NCI-H146 (cell line): ENCODE measurements at regions not wholly inside any gene's neighbourhood (a gene's known extent, or its start where the extent isn't known, plus 50 kb on each side); places are given as distances from the start of the nearest gene placed in this dataset.
"Not testable (repeated sequence)": the region's sequence is repeated elsewhere in the genome, so short reads cannot be mapped to it uniquely, and the experiment has no call there.

ENCODE experiments used
- DNase-seq: peaks from one replicate; lab custom pipeline; 2025; lab: John Stamatoyannopoulos, UW

GRCh38 chr12:94862421-94862820 lies 141.1 kb downstream of the NDUFA12 start:
- no peak for DNase-seq

GRCh38 chr12:94856324-94856723 lies 147.2 kb downstream of the NDUFA12 start:
- no peak for DNase-seq

DNA sequence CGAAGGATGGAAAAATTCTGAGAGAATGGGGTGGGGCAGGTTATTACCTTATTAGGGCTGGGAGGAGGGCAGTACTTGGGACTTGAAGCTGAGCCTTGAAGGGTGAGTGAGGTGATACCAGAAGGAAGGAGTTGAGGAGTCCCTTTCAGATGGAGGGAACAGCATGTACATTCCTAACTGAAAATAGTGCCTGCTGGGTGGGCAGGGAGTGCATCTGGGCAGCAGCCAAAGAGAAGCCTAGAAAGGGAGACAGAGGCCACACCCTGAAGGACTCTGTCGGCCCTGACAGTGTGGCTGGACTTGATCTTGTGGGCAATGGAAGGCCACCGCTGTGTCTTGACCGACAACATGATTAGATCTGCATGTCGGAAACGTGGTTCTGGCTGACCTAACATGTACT lies 147.6 kb downstream of the NDUFA12 start:
- DNase-seq = no peak

GRCh38 chr12:94851396-94852028 lies 152.0 kb downstream of the NDUFA12 start:
- no peak for DNase-seq

DNA sequence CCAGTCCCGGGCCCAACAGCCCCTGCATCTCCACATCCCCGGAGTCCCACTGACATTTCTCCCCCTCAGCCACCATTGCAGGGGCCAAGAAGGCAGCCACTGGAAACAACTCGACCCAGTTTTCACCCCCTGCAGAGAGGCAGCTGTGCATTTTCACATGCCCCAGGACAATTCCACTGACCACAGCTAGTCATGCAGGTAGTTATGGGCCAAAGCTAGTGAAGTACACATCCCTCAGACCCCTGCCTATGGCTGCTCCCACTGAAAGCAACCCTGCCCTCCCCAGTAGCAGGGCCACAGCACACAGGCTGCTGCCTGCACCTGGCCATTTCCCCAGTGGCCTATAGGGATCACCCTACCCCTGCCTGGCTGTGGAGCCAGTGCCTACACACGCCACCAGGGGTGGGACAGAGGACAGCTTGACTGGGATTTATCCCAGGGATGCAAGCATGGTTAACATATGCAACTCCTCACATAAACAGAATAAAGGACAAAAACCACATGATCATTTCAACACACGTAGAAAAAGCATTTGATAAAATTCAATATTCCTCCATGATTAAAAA lies 154.0 kb downstream of the NDUFA12 start:
- no peak for DNase-seq

DNA sequence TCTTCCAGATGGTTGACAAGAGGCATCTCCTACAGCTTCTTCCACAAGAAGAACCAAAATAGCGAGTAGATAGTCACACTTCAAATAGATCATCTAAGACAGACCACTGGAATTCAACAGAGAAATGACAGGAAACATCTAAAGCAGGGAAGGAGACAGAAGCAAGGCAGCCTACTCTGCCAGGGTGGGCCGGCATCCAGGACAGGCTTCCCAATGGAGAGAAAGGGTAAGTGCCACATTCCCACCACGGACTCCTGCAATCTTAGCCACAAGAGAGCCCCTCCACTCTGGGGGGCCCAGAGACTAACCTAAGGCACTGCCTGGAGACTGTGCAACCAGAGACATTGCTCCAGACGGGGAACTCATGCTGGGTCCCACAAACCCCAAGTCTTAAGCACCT lies 154.5 kb downstream of the NDUFA12 start:
- DNase-seq = no peak

DNA sequence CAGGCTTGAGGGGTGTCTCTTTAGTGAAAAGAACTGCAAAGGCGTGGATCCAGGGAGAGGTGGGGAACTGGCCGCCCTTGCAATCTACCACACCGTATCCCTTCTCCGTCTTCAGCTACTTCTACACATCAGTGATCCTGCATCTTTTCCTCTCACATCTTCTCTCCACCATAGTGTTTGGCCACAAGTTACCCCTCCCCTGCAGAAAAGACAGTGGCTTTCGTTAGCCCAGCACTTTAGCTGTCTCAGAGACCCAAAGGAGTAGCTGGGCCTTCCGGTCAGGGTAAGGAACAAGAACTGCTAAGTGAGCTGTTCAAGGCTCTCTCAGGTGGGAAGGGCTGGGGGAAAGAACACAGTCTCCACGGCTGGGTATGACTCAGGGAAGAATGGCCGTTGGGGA lies 158.4 kb downstream of the NDUFA12 start:
- DNase-seq = no peak

GRCh38 chr12:94844452-94844851 lies 159.0 kb downstream of the NDUFA12 start:
- DNase-seq = no peak

DNA sequence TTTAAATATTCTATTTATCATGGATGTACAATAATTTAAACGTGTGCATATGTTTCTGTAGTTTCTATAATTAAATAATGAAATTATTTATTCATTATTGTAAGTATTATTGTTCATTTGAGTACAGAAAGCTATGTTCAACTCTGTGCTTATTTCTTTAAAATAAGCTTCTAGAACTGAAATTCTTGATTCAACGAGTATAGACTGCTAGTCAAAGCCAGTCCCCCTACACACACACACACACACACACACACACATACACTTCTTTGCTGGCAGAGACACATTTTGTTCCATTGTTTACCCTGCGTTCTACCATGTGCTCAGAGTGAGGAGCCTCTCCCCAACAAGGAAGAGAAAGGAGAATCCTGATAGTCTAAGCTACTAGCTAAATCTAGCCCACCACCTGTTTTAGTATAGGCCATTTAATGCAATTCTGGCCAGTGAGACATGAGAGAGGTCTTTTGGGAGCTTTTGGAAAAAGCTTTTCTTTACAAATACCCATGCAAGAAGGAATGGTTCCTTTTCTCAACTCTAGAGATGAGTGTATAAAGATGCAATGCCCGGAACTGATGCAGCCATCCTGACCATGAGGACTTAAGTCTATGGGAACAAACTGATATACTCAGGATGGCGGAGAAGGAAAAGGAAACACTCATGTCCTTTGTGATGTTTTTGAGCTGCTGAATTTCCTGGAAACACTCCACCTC lies 161.4 kb downstream of the NDUFA12 start:
- DNase-seq = no peak

- DNase-seq = no peak
These were observed 162.3 kb downstream of the NDUFA12 start for GRCh38 chr12:94841177-94841576.

- DNase-seq = no peak
These were observed 164.2 kb downstream of the NDUFA12 start for GRCh38 chr12:94839347-94839746.

DNA sequence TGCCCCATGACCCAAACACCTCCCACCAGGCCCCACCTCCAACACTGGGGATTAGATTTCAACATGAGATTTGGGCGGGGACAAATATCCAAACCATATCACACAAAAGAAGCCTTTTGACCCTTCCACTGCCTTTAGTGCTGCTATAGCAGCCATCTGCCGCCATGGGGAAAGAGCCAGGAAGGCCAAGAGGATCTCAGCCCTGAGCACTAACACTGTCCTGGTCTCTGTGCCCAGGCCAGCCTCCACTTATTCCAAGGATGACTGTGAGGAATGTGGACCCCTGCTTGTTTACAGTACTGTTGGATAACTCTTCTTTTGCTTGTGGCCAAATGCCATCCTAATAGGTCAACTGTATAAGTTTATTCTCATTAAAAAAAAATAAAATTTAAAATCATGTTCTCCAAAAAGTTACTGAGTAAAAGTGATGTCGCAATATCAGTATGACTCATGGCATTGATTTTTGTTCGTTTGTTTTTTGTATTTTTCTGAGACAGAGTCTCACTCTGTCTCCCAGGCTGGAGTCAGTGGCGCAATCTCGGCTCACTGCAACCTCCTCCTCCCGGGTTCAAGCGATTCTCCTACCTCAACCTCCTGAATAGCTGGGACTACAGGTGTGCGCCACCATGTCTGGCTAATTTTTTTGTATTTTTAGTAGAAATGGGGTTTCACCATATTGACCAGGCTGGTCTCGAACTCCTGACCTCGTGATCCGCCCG lies 166.4 kb downstream of the NDUFA12 start:
- DNase-seq = not testable (repeated sequence)

DNA sequence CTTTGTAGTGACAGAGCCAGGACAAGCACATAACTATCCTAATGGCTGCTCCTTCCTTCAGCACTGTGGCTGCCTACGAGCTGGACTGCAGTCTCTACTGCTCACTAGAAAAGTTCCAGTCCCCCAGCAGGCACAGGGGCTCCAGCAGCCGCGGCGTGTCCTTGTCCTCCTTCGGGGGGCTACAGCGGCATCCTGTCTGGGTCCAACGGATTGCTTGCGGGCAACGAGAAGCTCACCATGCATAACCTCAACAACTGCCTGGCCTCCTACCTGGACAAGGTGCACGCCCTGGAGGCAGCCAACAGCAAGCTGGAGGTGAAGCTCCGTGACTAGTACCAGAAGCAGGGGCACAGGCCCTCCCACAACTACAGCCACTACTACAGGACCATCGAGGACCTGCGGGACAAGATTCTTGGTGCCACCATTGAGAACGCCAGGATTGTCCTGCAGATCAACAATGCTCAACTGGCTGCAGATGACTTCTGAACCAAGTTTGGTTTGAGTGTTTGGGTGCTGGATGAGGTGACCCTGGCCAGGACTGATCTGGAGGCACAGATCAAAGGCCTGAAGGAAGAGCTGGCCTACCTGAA lies 169.4 kb downstream of the NDUFA12 start:
- no peak for DNase-seq

DNA sequence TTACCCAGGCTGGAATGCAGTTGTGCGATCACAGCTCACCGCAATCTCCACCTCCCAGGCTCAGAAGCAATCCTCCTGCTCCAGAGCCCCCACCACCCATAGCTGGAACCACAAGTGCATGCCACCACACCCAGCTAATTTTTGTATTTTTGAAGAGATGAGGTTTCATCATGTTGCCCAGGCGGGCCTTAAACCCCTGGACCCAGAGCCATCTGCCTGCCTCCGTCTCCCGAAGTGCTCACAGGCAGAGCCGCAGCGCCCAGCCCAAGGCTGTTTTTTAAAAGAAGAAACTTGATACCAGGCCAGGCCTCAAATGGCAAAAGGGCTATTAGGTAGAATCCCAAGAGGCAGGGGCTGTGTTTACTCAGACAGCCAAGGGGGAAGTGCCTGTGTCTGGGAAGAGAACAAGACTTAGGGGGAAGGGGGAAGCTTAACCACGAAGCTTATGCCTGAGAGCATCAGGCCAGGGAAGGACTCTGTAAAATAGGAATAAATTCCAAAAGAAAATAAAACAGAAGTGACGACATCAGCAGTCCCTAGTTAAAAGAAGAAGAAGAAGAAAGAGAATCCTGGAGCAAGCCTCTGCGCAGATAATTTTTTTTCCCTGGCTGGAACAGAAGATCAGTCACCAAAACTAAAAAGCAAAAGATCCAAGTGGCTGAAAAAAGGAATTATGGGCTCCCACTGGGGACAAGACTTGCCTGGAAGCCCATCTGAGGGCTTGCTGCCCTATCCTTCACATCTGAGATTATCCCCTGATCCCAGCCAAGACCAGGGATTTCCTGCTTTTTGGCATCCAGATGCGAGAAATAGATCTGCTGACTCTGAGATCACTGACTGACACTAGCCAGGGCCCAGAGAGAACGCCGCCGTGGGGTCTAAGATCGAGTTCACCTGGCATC lies 170.5 kb downstream of the NDUFA12 start:
- no peak for DNase-seq

DNA sequence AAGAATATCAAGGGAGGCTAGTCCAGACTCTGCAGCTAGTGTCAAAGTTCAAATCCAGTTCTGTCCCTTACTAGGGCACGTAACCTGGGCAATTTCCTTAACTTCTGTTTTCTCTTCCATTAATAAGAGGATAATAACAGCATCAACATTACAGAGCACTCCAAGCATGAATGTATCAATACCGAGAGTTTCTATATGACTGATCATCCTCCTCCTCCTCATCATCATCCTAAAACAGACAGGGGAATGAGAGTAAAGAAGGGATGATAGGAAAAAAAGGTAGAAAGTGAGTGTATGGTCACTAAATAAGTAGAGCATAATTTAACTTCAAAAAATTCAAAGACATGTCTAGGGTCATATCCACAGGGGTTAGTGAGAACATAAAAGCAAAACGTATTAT lies 171.4 kb downstream of the NDUFA12 start:
- DNase-seq = no peak

- no peak for DNase-seq
These were observed 172.3 kb downstream of the NDUFA12 start for GRCh38 chr12:94831081-94831751.

- DNase-seq = no peak
These were observed 173.9 kb downstream of the NDUFA12 start for GRCh38 chr12:94829552-94829951.

DNA sequence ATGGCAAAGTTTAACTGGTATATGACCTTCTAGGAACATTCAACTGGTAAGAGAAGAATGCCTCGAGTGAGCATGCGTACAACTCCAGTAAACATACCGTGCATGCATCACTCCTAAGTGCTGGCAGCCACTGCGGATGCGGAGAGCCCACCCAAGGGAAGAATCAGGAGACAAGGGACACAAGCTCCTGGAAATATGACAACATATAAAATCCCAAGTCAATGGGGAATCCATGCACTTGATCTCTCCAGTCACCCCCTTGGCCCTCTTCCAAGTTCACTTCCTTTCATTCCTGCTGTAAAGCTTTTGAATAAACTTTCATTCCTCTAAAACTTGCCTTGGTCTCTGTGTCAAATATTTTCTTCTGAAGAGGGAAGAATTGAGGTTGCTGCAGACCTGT lies 168.7 kb upstream of the TMCC3 start:
- DNase-seq = no peak

DNA sequence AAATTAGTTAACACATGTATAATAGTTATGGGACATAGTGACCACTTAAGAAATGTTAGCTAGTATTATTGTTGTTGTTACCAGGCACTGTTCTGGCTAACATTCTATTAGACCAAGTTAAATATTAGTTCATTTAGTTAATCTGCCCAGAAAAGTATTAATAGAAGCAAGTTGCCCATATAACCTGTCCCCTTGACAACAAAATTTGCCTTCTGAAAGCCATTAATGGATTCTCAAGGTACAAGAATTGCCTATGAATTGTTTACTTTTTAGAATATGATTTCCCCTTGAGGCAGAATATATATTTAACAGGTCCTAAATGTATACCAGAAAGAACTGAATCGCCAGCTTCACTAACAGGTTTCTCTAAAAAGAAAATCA lies 167.3 kb upstream of the TMCC3 start:
- DNase-seq = no peak

- DNase-seq = not testable (repeated sequence)
These were observed 166.8 kb upstream of the TMCC3 start for GRCh38 chr12:94817201-94817600.

- not testable (repeated sequence) for DNase-seq
These were observed 166.4 kb upstream of the TMCC3 start for GRCh38 chr12:94816746-94817145.
